ENCODE measurements at regions not wholly inside any gene's neighbourhood (a gene's known extent, or its start where the extent isn't known, plus 50 kb on each side); places are given as distances from the start of the nearest gene placed in this dataset.
"Not testable (repeated sequence)": the region's sequence is repeated elsewhere in the genome, so short reads cannot be mapped to it uniquely, and the experiment has no call there.

- DNase-seq, result no peak
These were observed 112.5 kb upstream of the FGGY start for GRCh38 chr1:59184365-59184905.

GRCh38 chr1:59185163-59185860 is 111.6 kb upstream of the FGGY start:
- no peak for DNase-seq

GRCh38 chr1:59186656-59187055 is 110.2 kb upstream of the FGGY start:
- no peak for DNase-seq

- no peak for DNase-seq
These were observed 108.3 kb upstream of the FGGY start for GRCh38 chr1:59188413-59189213.

- no peak for DNase-seq
These were observed 103.3 kb upstream of the FGGY start for GRCh38 chr1:59193443-59194093.

GRCh38 chr1:59194621-59195020 is 102.3 kb upstream of the FGGY start:
- no peak for DNase-seq

- DNase-seq, result no peak
These were observed 101.7 kb upstream of the FGGY start for GRCh38 chr1:59195151-59195550.

- no peak for DNase-seq
These were observed 98.3 kb upstream of the FGGY start for GRCh38 chr1:59198564-59198963.

GRCh38 chr1:59199147-59199546 is 97.7 kb upstream of the FGGY start:
- DNase-seq, result no peak

GRCh38 chr1:59199719-59200376 is 97.0 kb upstream of the FGGY start:
- DNase-seq, result no peak

GRCh38 chr1:59201341-59201740 is 95.6 kb upstream of the FGGY start:
- no peak for DNase-seq

- DNase-seq, result no peak
These were observed 94.4 kb upstream of the FGGY start for GRCh38 chr1:59202455-59202854.

- no peak for DNase-seq
These were observed 92.9 kb upstream of the FGGY start for GRCh38 chr1:59204001-59204400.

GRCh38 chr1:59206616-59207015 is 90.3 kb upstream of the FGGY start:
- not testable (repeated sequence) for DNase-seq

GRCh38 chr1:59210430-59210829 is 86.5 kb upstream of the FGGY start:
- DNase-seq, result not testable (repeated sequence)

- DNase-seq, result no peak
These were observed 84.2 kb upstream of the FGGY start for GRCh38 chr1:59212706-59213105.

- no peak for DNase-seq
These were observed 82.4 kb upstream of the FGGY start for GRCh38 chr1:59214248-59215208.

- DNase-seq, result no peak
These were observed 81.1 kb upstream of the FGGY start for GRCh38 chr1:59215766-59216291.

- not testable (repeated sequence) for DNase-seq
These were observed 79.5 kb upstream of the FGGY start for GRCh38 chr1:59217439-59217838.

- no peak for DNase-seq
These were observed 78.2 kb upstream of the FGGY start for GRCh38 chr1:59218521-59219236.
